Prostate gland (tissue), 2 donors: ENCODE measurements at regions not wholly inside any gene's neighbourhood (a gene's known extent, or its start where the extent isn't known, plus 50 kb on each side); places are given as distances from the start of the nearest gene placed in this dataset.

Experiments used
- DNase-seq: peaks from one replicate; pipeline ENCODE4 v3.0.0-alpha.2; 2019; ENCODE audit warnings: low spot score
- H3K27ac ChIP-seq, 2 donors: fragments of 200-600 bp; sonication (generic); 2 replicates each; pipeline ENCODE4 v1.5.1; 2017 to 2019
- H3K27me3 ChIP-seq: fragments of 200-600 bp; sonication (generic); replicated peaks from 2 replicates; pipeline ENCODE4 v1.5.1; 2019; ENCODE audit not compliant: insufficient read depth
- H3K36me3 ChIP-seq, 2 donors: fragments of 200-600 bp; sonication (generic); 1 replicate in 1 of 2; 2 replicates in 1 of 2; pipeline versions ENCODE4 v1.5.1 to v1.8.1; 2017 to 2019
- H3K4me1 ChIP-seq: fragments of 200-600 bp; sonication (generic); replicated peaks from 2 replicates; pipeline ENCODE4 v1.5.1; 2019
- H3K4me3 ChIP-seq, 2 donors: fragments of 200-600 bp; sonication (generic); 2 replicates each; pipeline ENCODE4 v1.5.1; 2017 to 2019
- H3K9me3 ChIP-seq: fragments of 200-600 bp; sonication (generic); 2 replicates; pipeline ENCODE4 v1.5.1; 2017
- POLR2A ChIP-seq: fragments of 450-650 bp; IDR thresholded peaks from one replicate; pipeline ENCODE4 v1.6.1; 2016; ENCODE audit warnings: antibody characterized with exemption, mild to moderate bottlenecking
- POLR2AphosphoS5 ChIP-seq: sonication (generic); formaldehyde crosslinking; IDR thresholded peaks from one replicate; pipeline ENCODE4 v1.6.1; 2017; ENCODE audit warnings: antibody characterized with exemption
- WGBS: methylation state at CpG from one replicate; pipeline ENCODE4 v1.1.5; 2018; 5-methylcytosine and 5-hydroxymethylcytosine counted together
- intact Hi-C: fragments of 100-400 bp; cut with DNase I; formaldehyde crosslinking; loops from one replicate; pipeline ENCODE4 v1.14.2; 2022
- TF ChIP-seq, protein P1 (sequence below), 4 experiments: fragments of 200-600 bp in 2 of 4; fragments of 450-650 bp in 2 of 4; sonication (generic) in 2 of 4; IDR thresholded peaks; 1 replicate in 3 of 4; 2 replicates in 1 of 4; pipeline ENCODE4 v1.5.1; 2016 to 2019; ENCODE audit warnings: antibody characterized with exemption in 4 of 4, mild to moderate bottlenecking in 2 of 4, moderate library complexity in 2 of 4

DNA sequence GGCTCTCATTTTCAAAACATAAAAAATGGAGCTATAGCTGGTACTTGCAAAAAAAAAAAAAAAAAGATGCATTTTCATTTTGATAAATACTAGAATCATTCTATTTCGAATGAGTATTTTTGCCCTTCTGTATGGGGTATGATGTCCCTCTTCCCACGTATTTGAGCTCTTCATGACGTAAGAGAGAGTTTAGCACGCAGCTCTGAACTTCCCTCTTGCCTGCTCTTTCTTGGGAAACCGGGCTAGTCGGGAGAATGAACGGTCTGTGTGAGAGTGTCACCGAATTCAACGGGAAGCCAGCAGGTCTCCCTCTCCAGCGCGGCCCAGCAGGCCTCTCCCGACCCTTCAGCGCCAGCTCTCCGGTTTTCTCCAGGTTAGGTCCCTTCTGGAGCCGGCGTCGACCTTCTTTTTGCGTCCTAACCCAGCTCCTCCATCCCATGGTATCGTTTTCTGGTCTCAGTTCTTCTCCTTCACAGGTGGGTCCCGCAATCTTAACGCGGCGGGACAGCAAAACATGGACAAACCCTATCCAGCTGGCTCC, 159.2 kb upstream of the PITRM1 start:
- no peaks in the 10 kb centered on the region for H3K36me3 ChIP-seq
- H3K27me3 ChIP-seq = no peaks in the 10 kb centered on the region
- H3K9me3 ChIP-seq = no peaks in the 10 kb centered on the region
- TF ChIP-seq, protein P1, sequence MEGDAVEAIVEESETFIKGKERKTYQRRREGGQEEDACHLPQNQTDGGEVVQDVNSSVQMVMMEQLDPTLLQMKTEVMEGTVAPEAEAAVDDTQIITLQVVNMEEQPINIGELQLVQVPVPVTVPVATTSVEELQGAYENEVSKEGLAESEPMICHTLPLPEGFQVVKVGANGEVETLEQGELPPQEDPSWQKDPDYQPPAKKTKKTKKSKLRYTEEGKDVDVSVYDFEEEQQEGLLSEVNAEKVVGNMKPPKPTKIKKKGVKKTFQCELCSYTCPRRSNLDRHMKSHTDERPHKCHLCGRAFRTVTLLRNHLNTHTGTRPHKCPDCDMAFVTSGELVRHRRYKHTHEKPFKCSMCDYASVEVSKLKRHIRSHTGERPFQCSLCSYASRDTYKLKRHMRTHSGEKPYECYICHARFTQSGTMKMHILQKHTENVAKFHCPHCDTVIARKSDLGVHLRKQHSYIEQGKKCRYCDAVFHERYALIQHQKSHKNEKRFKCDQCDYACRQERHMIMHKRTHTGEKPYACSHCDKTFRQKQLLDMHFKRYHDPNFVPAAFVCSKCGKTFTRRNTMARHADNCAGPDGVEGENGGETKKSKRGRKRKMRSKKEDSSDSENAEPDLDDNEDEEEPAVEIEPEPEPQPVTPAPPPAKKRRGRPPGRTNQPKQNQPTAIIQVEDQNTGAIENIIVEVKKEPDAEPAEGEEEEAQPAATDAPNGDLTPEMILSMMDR (IDR thresholded peaks at IDR 0.05) = no peak
- TF ChIP-seq POLR2AphosphoS5 (no peak), POLR2A (no peak)
- WGBS = 95% methylated on average over 23 of the region's 23 CpGs
- no peak overlapping the region for H3K4me3 ChIP-seq
- H3K4me1 ChIP-seq = no peaks in the 10 kb centered on the region
- no peak for DNase-seq
- intact Hi-C loops = no loop called here
- no peak overlapping the region for H3K27ac ChIP-seq

DNA sequence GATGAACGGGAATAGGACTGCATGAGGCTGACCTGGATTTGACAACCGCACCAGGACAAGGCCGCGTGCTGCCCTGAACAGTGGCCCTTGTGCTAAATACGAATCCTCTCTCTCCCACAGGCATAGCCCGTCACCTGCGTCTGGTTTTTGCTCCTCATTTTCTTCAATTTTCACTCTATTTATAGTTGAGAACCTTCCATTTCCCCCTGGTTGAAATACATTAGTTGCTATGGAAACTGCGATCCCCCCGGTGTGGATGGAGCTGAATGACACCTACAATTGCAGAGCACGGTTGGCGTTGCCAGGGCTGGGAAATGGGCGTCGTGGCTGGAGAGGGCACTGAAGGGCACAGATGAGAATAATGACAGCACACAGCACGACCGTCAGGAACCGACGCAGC, 158.6 kb upstream of the PITRM1 start:
- Histone ChIP-seq H3K36me3 (no peaks in the 10 kb centered on the region), H3K27me3 (no peaks in the 10 kb centered on the region), H3K4me1 (no peaks in the 10 kb centered on the region), H3K9me3 (no peaks in the 10 kb centered on the region), H3K27ac (no peak overlapping the region), H3K4me3 (no peak overlapping the region)
- 95% methylated on average over 17 of the region's 17 CpGs for WGBS
- DNase-seq = no peak
- no peak for TF ChIP-seq POLR2AphosphoS5
- intact Hi-C loops = no loop called here

DNA sequence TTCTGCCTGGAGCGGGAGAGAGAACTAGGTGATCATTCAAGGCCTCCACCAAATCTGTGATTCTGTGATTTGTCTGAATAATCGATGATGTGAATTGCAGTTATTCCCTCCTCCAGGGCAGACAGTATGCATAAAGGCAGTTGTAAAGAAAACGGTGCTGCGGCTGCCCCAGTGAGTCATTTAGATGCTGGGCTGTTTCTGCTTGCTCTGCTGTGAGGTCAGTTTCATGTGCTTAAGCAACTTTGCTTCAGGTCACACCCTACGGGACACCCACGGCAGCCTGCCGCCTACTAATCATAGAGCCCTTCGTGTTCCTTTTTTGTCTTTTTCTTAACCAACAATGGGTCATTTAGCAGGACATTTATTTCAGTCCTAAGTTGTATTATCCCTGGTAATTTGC, 158.1 kb upstream of the PITRM1 start:
- Histone ChIP-seq H3K9me3 (no peaks in the 10 kb centered on the region), H3K4me1 (no peaks in the 10 kb centered on the region), H3K27ac (no peak overlapping the region), H3K27me3 (no peaks in the 10 kb centered on the region), H3K4me3 (no peak overlapping the region), H3K36me3 (no peaks in the 10 kb centered on the region)
- intact Hi-C loops = no loop called here
- no peak for DNase-seq
- WGBS = 66% methylated on average over 8 of the region's 8 CpGs
- TF ChIP-seq POLR2A = no peak
- no peak for TF ChIP-seq POLR2AphosphoS5
- TF ChIP-seq, protein P1 (IDR thresholded peaks at IDR 0.05) = no peak

DNA sequence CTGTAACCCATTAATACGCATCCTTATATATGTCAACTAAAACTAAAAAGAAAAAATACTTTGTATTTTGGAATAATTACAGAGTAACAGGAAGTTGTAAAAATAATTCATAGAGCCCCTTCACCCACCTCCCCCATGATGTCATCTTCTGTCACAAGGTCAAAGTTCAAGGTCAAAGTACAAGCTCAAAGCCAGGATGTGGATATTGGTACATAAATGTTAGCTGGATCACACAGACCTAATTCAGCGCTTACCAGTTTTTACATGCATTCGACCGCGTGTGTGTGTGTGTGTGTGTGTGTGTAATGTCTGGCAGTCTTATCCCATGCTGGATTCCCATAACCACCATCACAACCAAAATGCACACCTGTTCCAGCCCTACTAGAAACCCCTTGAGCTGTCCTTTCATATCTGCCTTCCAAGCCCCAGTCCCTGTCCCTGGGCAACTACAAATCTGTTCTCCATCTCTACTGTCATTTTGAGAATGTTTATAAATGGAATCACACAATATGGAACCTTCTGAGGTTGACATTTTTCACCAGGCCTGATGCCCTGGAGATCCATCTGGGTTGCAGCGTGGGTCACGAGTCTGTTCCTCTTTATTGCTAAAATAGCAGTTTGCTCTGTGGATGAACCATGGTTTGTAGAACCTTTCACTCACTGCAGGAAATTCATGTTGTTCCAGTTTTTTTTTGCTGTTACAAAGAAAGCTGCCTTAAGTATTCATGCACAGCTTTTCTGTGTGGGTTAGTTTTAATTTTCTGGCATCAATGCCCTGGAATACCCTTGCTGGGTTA, 153.6 kb upstream of the PITRM1 start:
- H3K27me3 ChIP-seq = no peaks in the 10 kb centered on the region
- WGBS = 84% methylated on average over 7 of the region's 7 CpGs
- H3K9me3 ChIP-seq = no peaks in the 10 kb centered on the region
- no peak for DNase-seq
- H3K4me3 ChIP-seq = no peak overlapping the region
- H3K4me1 ChIP-seq = no peaks in the 10 kb centered on the region
- no peak overlapping the region for H3K27ac ChIP-seq
- intact Hi-C loops = no loop called here
- TF ChIP-seq, protein P1 (IDR thresholded peaks at IDR 0.05) = no peak
- TF ChIP-seq POLR2A (no peak), POLR2AphosphoS5 (no peak)
- no peaks in the 10 kb centered on the region for H3K36me3 ChIP-seq

DNA sequence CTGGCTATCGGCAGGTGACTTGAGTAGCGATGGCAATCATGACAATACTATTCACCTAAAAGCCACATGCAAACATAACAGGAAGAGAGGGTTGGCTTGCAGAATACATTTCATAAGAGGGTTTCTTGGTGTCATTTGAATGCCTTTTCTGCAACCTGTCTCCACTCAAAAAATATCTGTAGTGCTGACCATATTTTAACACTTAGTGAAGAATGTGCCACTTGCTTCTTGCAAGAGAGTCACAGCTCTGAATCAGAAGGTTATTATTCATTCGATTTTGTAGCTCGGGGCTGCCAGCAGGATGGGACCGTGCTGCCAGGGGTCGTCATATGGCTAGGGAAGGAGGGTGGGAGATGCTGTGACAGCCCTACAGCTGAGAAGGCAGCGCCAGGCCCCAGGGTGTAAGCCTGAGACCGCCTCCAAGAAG, 152.0 kb upstream of the PITRM1 start:
- Histone ChIP-seq H3K27me3 (no peaks in the 10 kb centered on the region), H3K36me3 (no peaks in the 10 kb centered on the region), H3K9me3 (no peaks in the 10 kb centered on the region), H3K4me1 (no peaks in the 10 kb centered on the region), H3K4me3 (no peak overlapping the region), H3K27ac (no peak overlapping the region)
- TF ChIP-seq POLR2A (no peak), POLR2AphosphoS5 (no peak)
- TF ChIP-seq, protein P1 (IDR thresholded peaks at IDR 0.05) = no peak
- intact Hi-C loops = no loop called here
- WGBS = 89% methylated on average over 8 of the region's 8 CpGs
- DNase-seq = no peak
